ENCODE measurements at regions not wholly inside any gene's neighbourhood (a gene's known extent, or its start where the extent isn't known, plus 50 kb on each side); places are given as distances from the start of the nearest gene placed in this dataset.

DNA sequence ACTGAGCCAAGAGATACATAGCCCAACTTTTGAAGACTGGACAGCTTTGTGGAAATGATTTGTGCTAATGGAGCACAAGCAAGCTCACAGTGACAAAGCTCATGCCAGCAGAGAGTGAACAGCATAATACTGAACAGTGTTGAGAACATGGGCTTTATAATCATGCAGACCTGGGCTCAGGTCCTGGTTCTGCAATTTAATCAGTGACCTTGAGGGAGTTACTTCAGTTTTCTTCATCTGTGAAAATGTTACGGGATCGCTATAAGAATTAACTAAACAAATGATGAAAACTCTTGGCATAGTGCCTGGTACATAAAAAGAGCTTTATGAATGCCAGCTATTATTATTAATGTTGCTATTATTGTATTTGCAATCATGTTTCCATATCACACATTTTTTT is 690.5 kb upstream of the LRRN3 start:
- DNase-seq (ENCODE audit: low read depth in 1 of 2, low spot score in 1 of 2) = no peak

GRCh38 chr7:110407242-110407641 is 683.7 kb upstream of the LRRN3 start:
- Histone ChIP-seq H3K4me3 (replicated peaks; ENCODE audit: insufficient read depth, low read length) (no peak overlapping the region), H3K27me3 (ENCODE audit: insufficient read depth, poor library complexity, severe bottlenecking) (no peaks in the 10 kb centered on the region), H3K27ac (replicated peaks) (no peak overlapping the region)
- no peak for DNase-seq (ENCODE audit: low read depth in 1 of 2, low spot score in 1 of 2)
- TF ChIP-seq POLR2AphosphoS5 (IDR thresholded peaks at IDR 0.05; ENCODE audit: low read depth) (no peak), SPI1 (IDR thresholded peaks at IDR 0.05; ENCODE audit: borderline replicate concordance, low read depth) (no peak), REST (IDR thresholded peaks at IDR 0.05; ENCODE audit: insufficient replicate concordance, low read depth) (no peak), GABPA (IDR thresholded peaks at IDR 0.05; ENCODE audit: low read depth) (no peak)
- TF ChIP-seq, protein P1, sequence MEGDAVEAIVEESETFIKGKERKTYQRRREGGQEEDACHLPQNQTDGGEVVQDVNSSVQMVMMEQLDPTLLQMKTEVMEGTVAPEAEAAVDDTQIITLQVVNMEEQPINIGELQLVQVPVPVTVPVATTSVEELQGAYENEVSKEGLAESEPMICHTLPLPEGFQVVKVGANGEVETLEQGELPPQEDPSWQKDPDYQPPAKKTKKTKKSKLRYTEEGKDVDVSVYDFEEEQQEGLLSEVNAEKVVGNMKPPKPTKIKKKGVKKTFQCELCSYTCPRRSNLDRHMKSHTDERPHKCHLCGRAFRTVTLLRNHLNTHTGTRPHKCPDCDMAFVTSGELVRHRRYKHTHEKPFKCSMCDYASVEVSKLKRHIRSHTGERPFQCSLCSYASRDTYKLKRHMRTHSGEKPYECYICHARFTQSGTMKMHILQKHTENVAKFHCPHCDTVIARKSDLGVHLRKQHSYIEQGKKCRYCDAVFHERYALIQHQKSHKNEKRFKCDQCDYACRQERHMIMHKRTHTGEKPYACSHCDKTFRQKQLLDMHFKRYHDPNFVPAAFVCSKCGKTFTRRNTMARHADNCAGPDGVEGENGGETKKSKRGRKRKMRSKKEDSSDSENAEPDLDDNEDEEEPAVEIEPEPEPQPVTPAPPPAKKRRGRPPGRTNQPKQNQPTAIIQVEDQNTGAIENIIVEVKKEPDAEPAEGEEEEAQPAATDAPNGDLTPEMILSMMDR (IDR thresholded peaks at IDR 0.05; ENCODE audit: insufficient read depth, low read length) = no peak

More for the DNA sequence above, 690.5 kb upstream of the LRRN3 start:
- TF ChIP-seq POLR2AphosphoS5 (IDR thresholded peaks at IDR 0.05; ENCODE audit: low read depth) (no peak), REST (IDR thresholded peaks at IDR 0.05; ENCODE audit: insufficient replicate concordance, low read depth) (no peak)
- no peak overlapping the region for H3K4me3 ChIP-seq (replicated peaks; ENCODE audit: insufficient read depth, low read length)
- H3K27ac ChIP-seq (replicated peaks) = no peak overlapping the region
- H3K27me3 ChIP-seq (ENCODE audit: insufficient read depth, poor library complexity, severe bottlenecking) = no peaks in the 10 kb centered on the region

DNA sequence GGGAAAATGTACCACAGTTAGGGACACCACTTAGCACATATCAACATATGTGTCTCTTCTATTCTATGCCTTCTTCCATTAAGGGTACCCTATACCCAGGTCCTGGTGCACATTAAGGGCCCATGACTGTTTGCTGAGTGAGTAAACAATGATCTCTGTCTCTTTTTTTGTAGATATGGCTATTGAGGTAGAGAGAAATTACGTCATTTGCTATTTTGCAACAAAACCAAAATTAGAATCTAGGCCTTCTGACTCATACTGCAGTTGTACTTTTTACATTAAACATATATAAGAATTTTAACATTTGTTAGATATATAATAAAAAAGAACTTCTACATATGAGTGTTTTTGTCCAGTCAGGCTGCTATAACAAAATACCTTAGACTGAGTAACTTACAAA is 683.2 kb upstream of the LRRN3 start:
- Histone ChIP-seq H3K27ac (replicated peaks) (no peak overlapping the region), H3K4me3 (replicated peaks; ENCODE audit: insufficient read depth, low read length) (no peak overlapping the region), H3K27me3 (ENCODE audit: insufficient read depth, poor library complexity, severe bottlenecking) (no peaks in the 10 kb centered on the region)
- no peak for DNase-seq (ENCODE audit: low read depth in 1 of 2, low spot score in 1 of 2)
- no peak for TF ChIP-seq POLR2AphosphoS5 (IDR thresholded peaks at IDR 0.05; ENCODE audit: low read depth)
- no peak for TF ChIP-seq GABPA (IDR thresholded peaks at IDR 0.05; ENCODE audit: low read depth)
- no peak for TF ChIP-seq SPI1 (IDR thresholded peaks at IDR 0.05; ENCODE audit: borderline replicate concordance, low read depth)
- TF ChIP-seq REST (IDR thresholded peaks at IDR 0.05; ENCODE audit: insufficient replicate concordance, low read depth) = no peak
- TF ChIP-seq, protein P1 (IDR thresholded peaks at IDR 0.05; ENCODE audit: insufficient read depth, low read length) = no peak

GRCh38 chr7:110412614-110413013 is 678.3 kb upstream of the LRRN3 start:
- TF ChIP-seq, protein P1 (IDR thresholded peaks at IDR 0.05; ENCODE audit: insufficient read depth, low read length) = no peak
- H3K27me3 ChIP-seq (ENCODE audit: insufficient read depth, poor library complexity, severe bottlenecking) = no peaks in the 10 kb centered on the region
- H3K4me3 ChIP-seq (replicated peaks; ENCODE audit: insufficient read depth, low read length) = no peak overlapping the region
- DNase-seq (ENCODE audit: low read depth in 1 of 2, low spot score in 1 of 2) = no peak
- no peak overlapping the region for H3K27ac ChIP-seq (replicated peaks)

Measured in HL-60 (cell line).